ENCODE measurements at regions not wholly inside any gene's neighbourhood (a gene's known extent, or its start where the extent isn't known, plus 50 kb on each side); places are given as distances from the start of the nearest gene placed in this dataset.

GRCh38 chr1:87197156-87197555 lies 131.5 kb upstream of the LMO4 start:
- no peak overlapping the region for H3K27ac ChIP-seq (ENCODE audit: low read depth, low read length)
- no peak overlapping the region for H2AK5ac ChIP-seq (ENCODE audit: low read length)
- H3K18ac ChIP-seq (ENCODE audit: low read length), result no peak overlapping the region
- no peak overlapping the region for H4K8ac ChIP-seq (ENCODE audit: low read depth, low read length)
- no peak overlapping the region for H2BK15ac ChIP-seq (replicated peaks; ENCODE audit: low read depth)
- H3K56ac ChIP-seq (ENCODE audit: low read length), result no peak overlapping the region
- H3K23ac ChIP-seq (ENCODE audit: low read length), result no peak overlapping the region
- H3K79me2 ChIP-seq (ENCODE audit: control insufficient read depth, insufficient read depth, low read length), result no peaks in the 10 kb centered on the region
- H3K36me3 ChIP-seq (ENCODE audit: control insufficient read depth, insufficient read depth, low read length), result no peaks in the 10 kb centered on the region
- H3K4me1 ChIP-seq (ENCODE audit: control insufficient read depth, low read depth, low read length), result peaks cover 4% of the 10 kb centered on the region
- H3K9ac ChIP-seq (ENCODE audit: low read length), result no peak overlapping the region
- H3K4ac ChIP-seq (ENCODE audit: low read depth, low read length), result no peak overlapping the region
- H3K79me1 ChIP-seq (ENCODE audit: low read length), result no peaks in the 10 kb centered on the region
- no peak for DNase-seq
- H3K27me3 ChIP-seq (ENCODE audit: insufficient read depth, low read length, poor library complexity), result no peaks in the 10 kb centered on the region
- H4K5ac ChIP-seq (ENCODE audit: low read length), result no peak overlapping the region
- no peak overlapping the region for H2BK120ac ChIP-seq (ENCODE audit: low read depth, low read length)
- H3K4me2 ChIP-seq (ENCODE audit: low read length), result no peak overlapping the region
- H2BK5ac ChIP-seq (ENCODE audit: low read length), result no peak overlapping the region
- H3K4me3 ChIP-seq (ENCODE audit: low read length), result no peak overlapping the region
- no CpG with 5 or more reads among the region's 2 CpGs for WGBS (ENCODE audit: extremely low coverage, insufficient coverage, low lambda C conversion rate)

GRCh38 chr1:87197641-87198040 lies 131.0 kb upstream of the LMO4 start:
- DNase-seq, result no peak
- Histone ChIP-seq H3K4me2 (ENCODE audit: low read length) (no peak overlapping the region), H2BK5ac (ENCODE audit: low read length) (no peak overlapping the region), H3K79me1 (ENCODE audit: low read length) (no peaks in the 10 kb centered on the region), H3K36me3 (ENCODE audit: control insufficient read depth, insufficient read depth, low read length) (no peaks in the 10 kb centered on the region), H3K4ac (ENCODE audit: low read depth, low read length) (no peak overlapping the region), H3K79me2 (ENCODE audit: control insufficient read depth, insufficient read depth, low read length) (no peaks in the 10 kb centered on the region), H2BK120ac (ENCODE audit: low read depth, low read length) (no peak overlapping the region), H3K9ac (ENCODE audit: low read length) (no peak overlapping the region), H2AK5ac (ENCODE audit: low read length) (no peak overlapping the region), H4K8ac (ENCODE audit: low read depth, low read length) (no peak overlapping the region), H4K5ac (ENCODE audit: low read length) (no peak overlapping the region), H3K4me1 (ENCODE audit: control insufficient read depth, low read depth, low read length) (peaks cover 4% of the 10 kb centered on the region), H3K56ac (ENCODE audit: low read length) (no peak overlapping the region), H3K27ac (ENCODE audit: low read depth, low read length) (no peak overlapping the region), H3K23ac (ENCODE audit: low read length) (no peak overlapping the region), H3K4me3 (ENCODE audit: low read length) (no peak overlapping the region), H2BK15ac (replicated peaks; ENCODE audit: low read depth) (no peak overlapping the region), H3K27me3 (ENCODE audit: insufficient read depth, low read length, poor library complexity) (no peaks in the 10 kb centered on the region), H3K18ac (ENCODE audit: low read length) (no peak overlapping the region)
- whole genome bisulfite sequencing (ENCODE audit: extremely low coverage, insufficient coverage, low lambda C conversion rate), result no CpG with 5 or more reads among the region's 2 CpGs

GRCh38 chr1:87200875-87201638 lies 127.6 kb upstream of the LMO4 start:
- 100% methylated on average over 1 of the region's 10 CpGs for WGBS (ENCODE audit: extremely low coverage, insufficient coverage, low lambda C conversion rate)
- H3K18ac ChIP-seq (ENCODE audit: low read length), result no peak overlapping the region
- no peak overlapping the region for H4K8ac ChIP-seq (ENCODE audit: low read depth, low read length)
- no peak overlapping the region for H2BK15ac ChIP-seq (replicated peaks; ENCODE audit: low read depth)
- no peak overlapping the region for H2BK120ac ChIP-seq (ENCODE audit: low read depth, low read length)
- no peak overlapping the region for H3K23ac ChIP-seq (ENCODE audit: low read length)
- no peaks in the 10 kb centered on the region for H3K79me1 ChIP-seq (ENCODE audit: low read length)
- H2AK5ac ChIP-seq (ENCODE audit: low read length), result no peak overlapping the region
- no peaks in the 10 kb centered on the region for H3K27me3 ChIP-seq (ENCODE audit: insufficient read depth, low read length, poor library complexity)
- H3K4ac ChIP-seq (ENCODE audit: low read depth, low read length), result no peak overlapping the region
- H3K79me2 ChIP-seq (ENCODE audit: control insufficient read depth, insufficient read depth, low read length), result no peaks in the 10 kb centered on the region
- H3K36me3 ChIP-seq (ENCODE audit: control insufficient read depth, insufficient read depth, low read length), result no peaks in the 10 kb centered on the region
- no peak overlapping the region for H3K56ac ChIP-seq (ENCODE audit: low read length)
- no peak overlapping the region for H3K4me3 ChIP-seq (ENCODE audit: low read length)
- H3K4me2 ChIP-seq (ENCODE audit: low read length), result no peak overlapping the region
- H3K9ac ChIP-seq (ENCODE audit: low read length), result no peak overlapping the region
- no peak overlapping the region for H2BK5ac ChIP-seq (ENCODE audit: low read length)
- no peak overlapping the region for H4K5ac ChIP-seq (ENCODE audit: low read length)
- DNase-seq, result peak; percentile 46
- no peak overlapping the region for H3K27ac ChIP-seq (ENCODE audit: low read depth, low read length)
- peaks cover 4% of the 10 kb centered on the region for H3K4me1 ChIP-seq (ENCODE audit: control insufficient read depth, low read depth, low read length)

- H3K36me3 ChIP-seq (ENCODE audit: control insufficient read depth, insufficient read depth, low read length), result no peaks in the 10 kb centered on the region
- WGBS (ENCODE audit: extremely low coverage, insufficient coverage, low lambda C conversion rate), result no CpG with 5 or more reads among the region's 9 CpGs
- no peak overlapping the region for H2AK5ac ChIP-seq (ENCODE audit: low read length)
- H3K4ac ChIP-seq (ENCODE audit: low read depth, low read length), result no peak overlapping the region
- no peak overlapping the region for H3K18ac ChIP-seq (ENCODE audit: low read length)
- H4K8ac ChIP-seq (ENCODE audit: low read depth, low read length), result no peak overlapping the region
- H3K9ac ChIP-seq (ENCODE audit: low read length), result no peak overlapping the region
- no peaks in the 10 kb centered on the region for H3K27me3 ChIP-seq (ENCODE audit: insufficient read depth, low read length, poor library complexity)
- H2BK5ac ChIP-seq (ENCODE audit: low read length), result no peak overlapping the region
- no peaks in the 10 kb centered on the region for H3K79me2 ChIP-seq (ENCODE audit: control insufficient read depth, insufficient read depth, low read length)
- peaks cover 4% of the 10 kb centered on the region for H3K4me1 ChIP-seq (ENCODE audit: control insufficient read depth, low read depth, low read length)
- H2BK120ac ChIP-seq (ENCODE audit: low read depth, low read length), result no peak overlapping the region
- no peak for DNase-seq
- H3K79me1 ChIP-seq (ENCODE audit: low read length), result no peaks in the 10 kb centered on the region
- H3K56ac ChIP-seq (ENCODE audit: low read length), result no peak overlapping the region
- H2BK15ac ChIP-seq (replicated peaks; ENCODE audit: low read depth), result no peak overlapping the region
- H3K23ac ChIP-seq (ENCODE audit: low read length), result no peak overlapping the region
- H3K4me2 ChIP-seq (ENCODE audit: low read length), result no peak overlapping the region
- no peak overlapping the region for H3K27ac ChIP-seq (ENCODE audit: low read depth, low read length)
- no peak overlapping the region for H3K4me3 ChIP-seq (ENCODE audit: low read length)
- no peak overlapping the region for H4K5ac ChIP-seq (ENCODE audit: low read length)
These were observed 126.9 kb upstream of the LMO4 start for GRCh38 chr1:87201768-87202167.

- Histone ChIP-seq H2BK15ac (replicated peaks; ENCODE audit: low read depth) (no peak overlapping the region), H4K8ac (ENCODE audit: low read depth, low read length) (no peak overlapping the region), H3K4me2 (ENCODE audit: low read length) (no peak overlapping the region), H4K5ac (ENCODE audit: low read length) (no peak overlapping the region), H3K36me3 (ENCODE audit: control insufficient read depth, insufficient read depth, low read length) (no peaks in the 10 kb centered on the region), H2BK5ac (ENCODE audit: low read length) (no peak overlapping the region), H3K27me3 (ENCODE audit: insufficient read depth, low read length, poor library complexity) (no peaks in the 10 kb centered on the region), H3K4me3 (ENCODE audit: low read length) (no peak overlapping the region), H3K4ac (ENCODE audit: low read depth, low read length) (no peak overlapping the region), H3K79me1 (ENCODE audit: low read length) (no peaks in the 10 kb centered on the region), H3K56ac (ENCODE audit: low read length) (no peak overlapping the region), H3K18ac (ENCODE audit: low read length) (no peak overlapping the region), H3K27ac (ENCODE audit: low read depth, low read length) (no peak overlapping the region), H2AK5ac (ENCODE audit: low read length) (no peak overlapping the region), H3K9ac (ENCODE audit: low read length) (no peak overlapping the region), H3K79me2 (ENCODE audit: control insufficient read depth, insufficient read depth, low read length) (no peaks in the 10 kb centered on the region), H2BK120ac (ENCODE audit: low read depth, low read length) (no peak overlapping the region), H3K23ac (ENCODE audit: low read length) (no peak overlapping the region), H3K4me1 (ENCODE audit: control insufficient read depth, low read depth, low read length) (peaks cover 2% of the 10 kb centered on the region)
- WGBS (ENCODE audit: extremely low coverage, insufficient coverage, low lambda C conversion rate), result no CpG with 5 or more reads among the region's 12 CpGs
- DNase-seq, result no peak
These were observed 126.2 kb upstream of the LMO4 start for GRCh38 chr1:87202451-87202850.

All from mesendoderm (in vitro differentiated cells).